Ectodermal cell (in vitro differentiated cells): ENCODE measurements at regions not wholly inside any gene's neighbourhood (a gene's known extent, or its start where the extent isn't known, plus 50 kb on each side); places are given as distances from the start of the nearest gene placed in this dataset.

Source experiments
- H3K27ac ChIP-seq: 2 replicates; pipeline ENCODE4 v1.7.0; 2013; ENCODE audit warnings: mild to moderate bottlenecking, low read depth, low read length; ENCODE audit not compliant: insufficient read depth, poor library complexity, severe bottlenecking
- H3K27me3 ChIP-seq: 2 replicates; pipeline ENCODE4 v1.7.0; 2013; ENCODE audit warnings: mild to moderate bottlenecking, low read length; ENCODE audit not compliant: insufficient read depth, control insufficient read depth, poor library complexity, severe bottlenecking
- H3K36me3 ChIP-seq: one replicate; pipeline ENCODE4 v1.7.0; 2013; ENCODE audit warnings: low read length; ENCODE audit not compliant: control insufficient read depth, insufficient read depth
- H3K4me1 ChIP-seq: one replicate; pipeline ENCODE4 v1.7.0; 2013; ENCODE audit warnings: low read length; ENCODE audit not compliant: control insufficient read depth, insufficient read depth
- H3K4me3 ChIP-seq: 2 replicates; pipeline ENCODE4 v1.7.0; 2013; ENCODE audit warnings: low read depth, low read length, control low read depth; ENCODE audit not compliant: insufficient read depth
- H3K9me3 ChIP-seq: 2 replicates; pipeline ENCODE4 v1.7.0; 2013; ENCODE audit warnings: mild to moderate bottlenecking, low read length, moderate library complexity; ENCODE audit not compliant: control insufficient read depth
- WGBS, 2 experiments: methylation state at CpG; one replicate each; pipeline ENCODE4 v1.1.7; 2013; ENCODE audit warnings: missing lambda C conversion rate in 2 of 2; 5-methylcytosine and 5-hydroxymethylcytosine counted together

DNA sequence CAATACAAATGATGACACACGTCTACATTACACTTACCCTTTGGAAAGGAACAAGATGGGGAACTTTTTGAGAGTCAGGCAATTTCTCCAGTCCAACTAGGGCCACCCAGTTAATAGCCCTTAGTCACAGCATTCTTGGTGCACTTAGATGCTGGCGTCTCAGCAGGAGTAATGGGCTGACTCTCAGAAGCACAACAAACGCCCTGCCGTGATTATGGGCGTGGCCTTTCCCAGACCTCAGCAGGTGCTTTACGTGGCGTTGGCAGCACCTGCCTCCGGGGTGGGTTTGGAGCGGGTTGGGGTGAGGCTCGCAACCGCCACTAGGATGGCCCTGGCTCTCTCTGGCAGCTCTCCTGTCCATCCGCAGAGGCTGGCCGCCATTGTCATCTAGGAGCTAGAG lies 147.6 kb upstream of the SHH start:
- H3K36me3 ChIP-seq: no peaks in the 10 kb centered on the region
- H3K4me3 ChIP-seq: no peak overlapping the region
- H3K27ac ChIP-seq: no peak overlapping the region
- no peaks in the 10 kb centered on the region for H3K4me1 ChIP-seq
- no peaks in the 10 kb centered on the region for H3K9me3 ChIP-seq
- no peaks in the 10 kb centered on the region for H3K27me3 ChIP-seq
- 76 to 77% methylated on average over 13 of the region's 13 CpGs for WGBS, 2 experiments

DNA sequence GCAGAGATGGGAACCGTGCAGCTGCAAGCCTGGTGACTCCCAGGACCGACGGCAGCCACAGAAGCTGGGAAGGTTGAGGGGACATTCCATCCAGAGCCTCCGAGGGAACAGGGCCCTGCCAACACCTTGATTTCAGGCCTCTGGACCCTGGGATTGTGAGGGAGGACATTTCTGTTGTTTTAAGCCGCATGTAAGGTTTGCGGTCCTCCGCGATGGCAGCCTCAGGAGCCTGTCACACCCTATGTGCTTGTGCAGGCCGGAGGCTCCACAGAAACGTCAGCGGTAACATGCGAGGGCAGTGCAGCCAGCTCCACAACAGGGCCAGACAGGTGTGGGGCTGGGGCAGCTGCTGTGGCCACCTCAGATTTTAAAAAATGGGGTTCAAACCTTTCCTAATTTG lies 144.7 kb upstream of the SHH start:
- Histone ChIP-seq H3K9me3 (no peaks in the 10 kb centered on the region), H3K27me3 (no peaks in the 10 kb centered on the region), H3K4me1 (no peaks in the 10 kb centered on the region), H3K27ac (no peak overlapping the region), H3K4me3 (no peak overlapping the region), H3K36me3 (no peaks in the 10 kb centered on the region)
- WGBS, 2 experiments: 89 to 91% methylated on average over 12 of the region's 12 CpGs

DNA sequence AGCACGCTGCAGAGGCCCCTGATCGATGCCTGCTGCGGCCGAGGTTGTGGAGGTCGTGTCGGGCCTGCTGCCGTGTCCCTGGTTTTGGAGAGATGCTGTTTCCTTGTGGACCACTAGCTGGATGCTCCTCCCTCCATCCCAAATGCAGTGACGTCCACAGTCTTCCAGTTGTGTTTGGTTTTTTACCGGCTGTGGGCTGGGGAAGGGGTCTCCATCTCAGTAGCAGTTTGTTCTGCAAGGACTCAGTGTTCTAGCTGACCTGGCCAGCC lies 143.0 kb upstream of the SHH start:
- Histone ChIP-seq H3K4me3 (no peak overlapping the region), H3K27me3 (no peaks in the 10 kb centered on the region), H3K4me1 (no peaks in the 10 kb centered on the region), H3K36me3 (no peaks in the 10 kb centered on the region), H3K27ac (no peak overlapping the region), H3K9me3 (no peaks in the 10 kb centered on the region)
- WGBS, 2 experiments: 90 to 95% methylated on average over 9 of the region's 9 CpGs

DNA sequence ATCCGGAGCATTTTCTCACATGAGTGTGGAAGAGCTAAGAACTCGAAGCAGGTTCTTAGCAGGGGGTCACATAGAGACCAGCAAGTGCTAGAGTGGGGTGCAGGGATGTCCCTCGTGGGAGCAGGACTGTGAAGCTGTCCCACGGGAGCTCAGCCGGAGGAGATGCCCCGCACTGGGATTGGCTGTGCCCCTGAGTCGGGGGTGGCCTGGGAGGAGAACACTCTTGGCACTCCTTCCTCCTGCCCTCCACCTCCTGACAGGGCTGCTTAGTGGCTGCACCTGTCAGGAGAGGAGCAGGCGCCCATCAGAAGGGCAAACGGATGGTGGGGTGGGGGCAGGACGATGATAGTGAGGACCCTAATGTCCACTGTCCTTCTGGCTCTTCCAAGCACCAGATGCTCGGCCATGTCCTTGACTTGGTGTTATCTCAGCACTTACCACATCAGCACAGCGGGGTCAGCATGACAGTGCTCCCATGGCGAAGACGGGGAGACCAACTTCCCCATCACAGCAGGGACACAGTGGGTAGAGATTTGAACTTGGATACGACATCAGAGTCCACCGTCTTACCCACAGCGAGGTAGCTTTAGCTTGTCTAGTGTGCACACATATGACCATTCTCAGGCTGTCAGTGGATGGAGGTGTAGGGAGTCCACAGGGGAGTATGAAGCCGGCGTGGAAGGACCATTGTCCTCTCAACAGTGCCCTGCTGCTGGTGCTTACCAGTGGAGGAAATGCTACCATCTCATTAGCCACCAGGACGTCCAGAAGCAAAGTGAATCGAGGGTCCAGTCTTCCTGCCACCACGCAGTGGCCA lies 142.5 kb upstream of the SHH start:
- Histone ChIP-seq H3K27me3 (no peaks in the 10 kb centered on the region), H3K4me1 (no peaks in the 10 kb centered on the region), H3K9me3 (no peaks in the 10 kb centered on the region), H3K36me3 (no peaks in the 10 kb centered on the region), H3K27ac (no peak overlapping the region), H3K4me3 (no peak overlapping the region)
- WGBS, 2 experiments: 94% methylated on average over 22 of the region's 22 CpGs

DNA sequence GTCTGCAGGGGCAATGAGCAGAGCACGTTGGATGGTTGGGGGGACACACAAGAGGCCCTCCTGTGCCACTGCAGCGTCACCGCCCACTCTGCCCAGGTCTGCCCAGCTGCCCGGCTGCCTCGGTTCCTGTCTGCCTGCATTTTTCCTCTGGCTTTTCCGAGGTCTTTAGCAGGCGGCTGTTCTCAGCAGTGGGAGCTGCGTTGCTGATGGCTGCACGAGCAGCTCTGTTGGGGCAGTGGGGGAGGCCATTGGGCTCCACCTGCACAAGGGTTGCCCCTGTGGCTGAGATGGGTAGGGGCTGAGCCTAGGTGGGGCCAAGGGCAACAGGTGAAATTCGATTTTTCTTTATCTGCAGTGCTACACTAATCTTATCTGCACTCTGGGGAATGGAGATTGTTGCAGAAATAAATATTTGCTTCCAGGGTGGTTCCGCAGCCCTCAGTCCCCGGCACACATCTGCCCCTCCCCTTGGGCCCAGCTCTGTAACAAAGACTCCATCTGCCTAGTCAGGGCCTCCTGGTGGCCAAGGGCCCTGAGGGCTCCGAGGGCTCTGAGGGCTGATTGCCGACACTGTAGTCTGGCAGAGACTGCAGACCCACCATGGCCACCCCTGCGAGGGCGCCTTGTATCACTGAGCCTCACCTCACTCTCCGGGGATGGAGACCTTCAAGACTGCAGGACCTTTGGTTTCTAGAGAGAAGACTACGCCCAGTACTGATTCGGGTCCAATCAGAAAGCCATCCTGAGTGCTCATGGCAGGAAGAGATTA lies 141.7 kb upstream of the SHH start:
- Histone ChIP-seq H3K27me3 (no peaks in the 10 kb centered on the region), H3K9me3 (no peaks in the 10 kb centered on the region), H3K27ac (no peak overlapping the region), H3K36me3 (no peaks in the 10 kb centered on the region), H3K4me3 (no peak overlapping the region), H3K4me1 (no peaks in the 10 kb centered on the region)
- WGBS, 2 experiments: 90 to 92% methylated on average over 19 of the region's 19 CpGs

DNA sequence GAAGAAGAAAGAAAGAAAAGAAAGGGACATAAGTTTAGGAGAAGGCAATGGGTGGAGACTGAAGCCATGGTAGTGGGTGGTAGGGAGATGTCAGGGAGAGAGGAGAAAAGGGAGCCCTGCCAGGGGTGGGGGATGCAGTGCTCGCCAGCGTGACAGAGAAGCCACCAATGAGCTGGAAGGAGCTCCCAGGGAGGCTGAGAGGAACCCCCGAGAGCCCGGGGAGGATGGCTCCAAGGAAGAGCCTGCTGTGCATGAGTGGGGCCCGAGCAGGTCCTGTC lies 141.2 kb upstream of the SHH start:
- Histone ChIP-seq H3K4me1 (no peaks in the 10 kb centered on the region), H3K4me3 (no peak overlapping the region), H3K9me3 (no peaks in the 10 kb centered on the region), H3K27me3 (no peaks in the 10 kb centered on the region), H3K27ac (no peak overlapping the region), H3K36me3 (no peaks in the 10 kb centered on the region)
- 91 to 94% methylated on average over 5 of the region's 5 CpGs for WGBS, 2 experiments

DNA sequence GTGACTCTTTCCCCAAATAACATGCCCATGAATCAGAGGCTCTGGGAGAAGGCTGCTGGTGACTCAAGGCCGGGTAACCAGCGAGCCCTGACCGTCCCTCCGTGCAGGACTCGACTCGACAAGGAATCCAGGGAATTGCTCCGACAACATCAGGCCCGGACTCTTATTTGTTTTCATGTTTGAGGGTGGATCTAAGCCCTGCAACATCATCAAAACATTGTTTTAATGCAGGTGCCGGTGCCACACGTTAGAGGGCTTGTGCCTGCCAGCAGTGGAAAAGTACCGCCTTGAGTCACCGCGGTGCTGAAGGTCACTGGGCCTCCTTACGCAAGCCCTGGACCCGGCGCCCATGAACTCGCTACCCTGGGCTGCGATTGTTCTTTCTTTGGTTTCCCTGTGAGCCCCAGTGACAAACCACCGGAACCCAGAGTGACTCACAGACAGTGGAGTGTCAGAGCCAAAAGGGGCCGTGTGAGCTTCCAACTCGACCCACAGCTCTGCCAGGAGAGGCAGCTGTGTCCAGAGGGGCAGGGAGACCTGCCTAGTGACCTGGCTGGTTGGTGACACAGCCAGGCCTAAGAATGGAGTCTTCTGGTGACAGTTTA lies 139.4 kb upstream of the SHH start:
- Histone ChIP-seq H3K4me1 (no peaks in the 10 kb centered on the region), H3K36me3 (no peaks in the 10 kb centered on the region), H3K27ac (no peak overlapping the region), H3K4me3 (no peak overlapping the region), H3K27me3 (no peaks in the 10 kb centered on the region), H3K9me3 (no peaks in the 10 kb centered on the region)
- 89% methylated on average over 21 of the region's 21 CpGs for WGBS, 2 experiments

DNA sequence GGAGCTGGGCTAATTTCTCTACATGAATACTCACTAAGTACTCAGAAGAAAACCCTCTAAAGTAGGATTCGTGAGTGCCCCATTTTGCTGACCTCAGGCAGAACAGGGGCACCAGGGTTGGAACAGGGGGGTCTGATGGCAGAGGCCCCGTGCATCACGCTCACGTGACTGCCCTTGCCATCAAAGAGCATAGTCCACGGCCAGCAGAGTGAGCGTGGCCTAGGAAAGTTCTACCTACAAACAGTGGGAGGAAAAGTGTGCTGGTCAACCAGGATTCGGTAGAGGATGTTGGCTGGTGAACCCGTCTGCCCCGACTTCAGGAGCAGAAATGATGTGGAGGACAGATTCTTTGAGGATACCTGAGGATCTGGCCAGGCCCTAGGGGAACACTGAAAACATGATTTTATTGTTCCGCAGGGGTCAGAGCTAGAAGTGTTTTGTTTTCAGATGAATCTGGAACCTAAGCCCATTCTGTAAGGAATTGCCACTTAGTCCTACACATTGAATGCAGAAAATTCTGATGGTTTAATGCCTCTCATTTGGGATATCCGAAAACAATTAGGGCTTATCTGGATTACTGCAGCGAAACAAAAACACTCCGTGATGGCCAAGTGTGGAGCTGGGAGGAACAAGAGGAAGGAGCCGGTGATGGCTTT lies 138.8 kb upstream of the SHH start:
- Histone ChIP-seq H3K4me1 (no peaks in the 10 kb centered on the region), H3K9me3 (no peaks in the 10 kb centered on the region), H3K4me3 (no peak overlapping the region), H3K36me3 (no peaks in the 10 kb centered on the region), H3K27ac (no peak overlapping the region), H3K27me3 (no peaks in the 10 kb centered on the region)
- 95 to 96% methylated on average over 14 of the region's 14 CpGs for WGBS, 2 experiments

DNA sequence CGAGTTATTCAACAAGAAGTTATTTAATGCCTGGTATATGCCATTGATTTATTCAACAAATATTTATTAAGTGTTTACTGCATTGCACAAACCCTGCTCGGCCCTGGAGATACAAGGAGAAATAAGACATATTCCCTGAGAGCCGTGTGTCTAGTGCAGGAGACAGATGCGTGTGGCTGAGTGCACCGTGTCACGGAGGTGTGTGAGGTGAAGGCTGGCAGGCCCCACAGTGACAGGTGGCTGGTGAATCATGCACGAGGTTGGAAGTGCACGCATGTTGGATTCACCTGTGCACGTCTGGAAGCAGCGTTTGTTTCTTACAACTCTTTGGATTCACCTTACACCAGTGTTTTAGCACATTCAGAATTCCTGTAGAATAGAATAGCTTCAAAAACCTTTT lies 136.6 kb upstream of the SHH start:
- no peaks in the 10 kb centered on the region for H3K36me3 ChIP-seq
- no peaks in the 10 kb centered on the region for H3K9me3 ChIP-seq
- H3K27ac ChIP-seq: no peak overlapping the region
- H3K27me3 ChIP-seq: no peaks in the 10 kb centered on the region
- 90 to 94% methylated on average over 10 of the region's 10 CpGs for WGBS, 2 experiments
- no peaks in the 10 kb centered on the region for H3K4me1 ChIP-seq
- H3K4me3 ChIP-seq: no peak overlapping the region

DNA sequence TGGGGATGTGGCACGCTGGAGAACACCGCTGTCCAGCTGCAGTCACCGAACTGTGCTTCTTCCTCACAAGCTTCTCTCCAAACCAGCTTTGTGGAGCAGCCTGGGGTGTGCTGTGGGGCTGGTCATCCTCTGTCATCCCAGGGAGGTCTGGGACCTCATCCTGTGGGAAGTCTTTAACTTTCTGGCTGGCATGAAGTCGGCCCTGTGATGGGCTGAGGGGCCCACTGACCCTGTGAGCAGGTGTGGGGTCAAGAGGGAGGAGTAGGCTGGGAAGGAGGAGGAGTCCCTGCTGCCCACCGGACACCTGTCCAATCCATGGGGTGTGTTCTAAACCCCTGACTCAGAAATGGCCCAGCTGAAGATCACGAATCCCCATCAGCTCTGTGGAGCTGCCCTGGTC lies 136.2 kb upstream of the SHH start:
- WGBS, 2 experiments: 90 to 93% methylated on average over 6 of the region's 6 CpGs
- Histone ChIP-seq H3K4me3 (no peak overlapping the region), H3K36me3 (no peaks in the 10 kb centered on the region), H3K4me1 (no peaks in the 10 kb centered on the region), H3K27me3 (no peaks in the 10 kb centered on the region), H3K27ac (no peak overlapping the region), H3K9me3 (no peaks in the 10 kb centered on the region)
